ENCODE measurements at regions not wholly inside any gene's neighbourhood (a gene's known extent, or its start where the extent isn't known, plus 50 kb on each side); places are given as distances from the start of the nearest gene placed in this dataset.

DNA sequence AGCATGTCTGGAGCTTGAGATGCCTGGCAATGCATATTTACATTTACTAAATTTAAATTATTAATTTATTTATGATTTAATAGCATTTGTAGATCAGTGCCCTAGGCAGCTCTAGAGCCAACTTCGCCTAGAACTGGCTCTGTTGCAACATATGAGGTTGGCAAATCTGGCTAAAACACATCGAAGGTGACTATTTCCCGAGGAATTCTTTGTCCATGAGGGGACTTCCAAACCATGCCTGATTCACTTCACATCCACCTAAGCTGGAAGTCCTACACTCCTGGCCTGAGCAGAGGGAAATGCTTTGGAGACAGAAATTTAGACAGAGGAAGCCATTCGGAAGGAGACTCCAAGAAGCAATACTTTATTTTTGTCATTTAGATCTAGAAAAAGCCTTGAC, 211.0 kb upstream of the ARG1 start:
- no peak overlapping the region for H3K4me3 ChIP-seq (ENCODE audit: low read length in 2 of 2)
- H3K27me3 ChIP-seq (ENCODE audit: control insufficient read depth in 1 of 2, insufficient read depth in 2 of 2, low read length in 1 of 2), result no peaks in the 10 kb centered on the region
- no peaks in the 10 kb centered on the region for H3K9me3 ChIP-seq (ENCODE audit: control insufficient read depth, low read length)
- no peaks in the 10 kb centered on the region for H3K4me1 ChIP-seq (ENCODE audit: control insufficient read depth in 1 of 2, insufficient read depth in 2 of 2, low read length in 2 of 2)
- 85 to 87% methylated on average over 4 of the region's 4 CpGs for whole genome bisulfite sequencing, 2 donors
- no peaks in the 10 kb centered on the region for H3K36me3 ChIP-seq (ENCODE audit: control insufficient read depth in 1 of 2, insufficient read depth in 2 of 2, low read length in 1 of 2)
- intact Hi-C loops (cut with DNase I), result no loop called here
- DNase-seq (no peak), ATAC-seq (ENCODE audit: low FRiP score) (no peak)
- no peak overlapping the region for H3K27ac ChIP-seq (ENCODE audit: low read depth in 1 of 2, low read length in 2 of 2)

DNA sequence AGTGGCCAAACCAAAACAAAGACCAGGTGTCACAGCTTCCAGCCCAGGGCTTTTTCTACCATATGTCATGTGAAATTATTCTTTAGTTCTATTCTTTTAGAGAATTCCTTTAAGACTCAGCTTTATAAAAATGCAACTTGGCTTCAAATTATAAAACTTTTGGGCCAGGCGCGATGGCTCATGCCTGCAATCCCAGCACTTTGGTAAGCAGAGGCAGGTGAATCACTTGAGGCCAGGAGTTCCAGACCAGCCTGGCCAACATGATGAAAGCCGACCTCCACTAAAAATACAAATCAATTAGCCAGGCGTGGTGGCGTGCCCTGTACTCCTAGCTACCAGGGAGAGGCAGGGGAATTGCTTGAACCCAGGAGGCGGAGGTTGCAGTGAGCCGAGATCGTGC, 210.3 kb upstream of the ARG1 start:
- Histone ChIP-seq H3K27ac (ENCODE audit: low read depth in 1 of 2, low read length in 2 of 2) (no peak overlapping the region), H3K4me1 (ENCODE audit: control insufficient read depth in 1 of 2, insufficient read depth in 2 of 2, low read length in 2 of 2) (no peaks in the 10 kb centered on the region), H3K4me3 (ENCODE audit: low read length in 2 of 2) (no peak overlapping the region), H3K36me3 (ENCODE audit: control insufficient read depth in 1 of 2, insufficient read depth in 2 of 2, low read length in 1 of 2) (no peaks in the 10 kb centered on the region), H3K9me3 (ENCODE audit: control insufficient read depth, low read length) (no peaks in the 10 kb centered on the region), H3K27me3 (ENCODE audit: control insufficient read depth in 1 of 2, insufficient read depth in 2 of 2, low read length in 1 of 2) (no peaks in the 10 kb centered on the region)
- DNase-seq (no peak), ATAC-seq (ENCODE audit: low FRiP score) (no peak)
- intact Hi-C loops (cut with DNase I), result no loop called here
- 79 to 88% methylated on average over 8 of the region's 8 CpGs for WGBS, 2 donors

DNA sequence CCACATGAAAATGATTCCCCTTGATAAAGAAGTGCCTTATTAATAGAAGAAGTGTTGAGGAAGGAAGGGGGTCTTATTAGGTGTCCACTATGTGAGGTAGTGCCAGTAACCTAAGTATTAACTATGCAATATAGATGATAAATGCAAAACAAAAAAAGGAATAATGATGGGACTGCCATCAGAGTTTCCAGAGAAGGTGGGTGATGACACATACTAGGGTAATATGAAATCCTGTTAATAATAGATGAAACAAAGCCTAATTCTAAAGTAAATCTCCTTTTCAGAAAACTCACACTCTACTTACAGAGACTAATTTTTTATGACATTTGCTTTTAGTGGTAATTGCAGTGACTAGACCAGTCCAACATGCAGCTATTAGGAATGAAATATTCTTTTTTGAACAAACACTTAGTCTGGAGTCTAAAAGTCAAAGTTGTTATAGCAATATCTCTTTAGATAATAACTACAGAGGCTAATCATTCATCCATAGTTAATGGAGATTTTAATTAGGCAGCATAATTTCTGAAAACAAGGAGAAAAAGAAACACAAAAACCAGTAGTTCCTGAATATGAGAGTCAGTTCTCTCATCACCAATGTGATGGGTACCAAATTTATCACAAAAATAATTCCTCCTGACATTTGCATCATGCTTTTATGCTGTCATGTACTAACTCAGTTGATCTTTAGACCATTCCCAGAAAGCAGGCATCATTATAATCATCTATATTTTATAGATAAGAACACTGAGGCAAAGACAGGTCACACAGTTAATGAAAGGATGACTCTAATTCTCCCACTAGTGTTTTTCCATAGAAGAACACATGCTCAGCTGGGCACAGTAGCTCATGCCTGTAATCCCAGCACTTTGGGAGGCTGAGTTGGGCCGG, 208.8 kb upstream of the ARG1 start:
- intact Hi-C loops (cut with DNase I), result no loop called here
- Histone ChIP-seq H3K27me3 (ENCODE audit: control insufficient read depth in 1 of 2, insufficient read depth in 2 of 2, low read length in 1 of 2) (no peaks in the 10 kb centered on the region), H3K4me3 (ENCODE audit: low read length in 2 of 2) (no peak overlapping the region), H3K9me3 (ENCODE audit: control insufficient read depth, low read length) (no peaks in the 10 kb centered on the region), H3K36me3 (ENCODE audit: control insufficient read depth in 1 of 2, insufficient read depth in 2 of 2, low read length in 1 of 2) (no peaks in the 10 kb centered on the region), H3K4me1 (ENCODE audit: control insufficient read depth in 1 of 2, insufficient read depth in 2 of 2, low read length in 2 of 2) (no peaks in the 10 kb centered on the region), H3K27ac (ENCODE audit: low read depth in 1 of 2, low read length in 2 of 2) (no peak overlapping the region)
- no peak for DNase-seq
- no peak for ATAC-seq (ENCODE audit: low FRiP score)
- 81 to 83% methylated on average over 1 of the region's 1 CpG for WGBS, 2 donors

DNA sequence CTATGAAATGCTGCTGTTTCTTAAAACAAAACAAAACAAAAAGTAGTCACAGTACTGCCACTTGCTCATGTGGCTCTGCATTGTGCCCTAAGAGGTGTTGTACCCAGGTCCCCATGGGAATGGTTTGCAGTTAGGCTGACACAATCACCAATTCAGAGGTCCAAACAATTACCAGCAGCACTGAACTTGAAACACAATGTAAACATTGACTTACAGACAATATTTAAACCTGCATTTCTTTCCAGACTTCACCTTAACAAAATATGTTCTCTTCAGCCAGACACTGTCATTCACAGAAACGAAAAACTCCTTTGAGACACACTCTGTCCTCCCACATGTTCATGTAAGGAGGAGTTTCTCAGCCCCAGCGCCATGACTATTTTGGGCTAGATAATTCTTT, 206.8 kb upstream of the ARG1 start:
- WGBS, 2 donors, result 78 to 90% methylated on average over 2 of the region's 2 CpGs
- H3K9me3 ChIP-seq (ENCODE audit: control insufficient read depth, low read length), result no peaks in the 10 kb centered on the region
- no peaks in the 10 kb centered on the region for H3K27me3 ChIP-seq (ENCODE audit: control insufficient read depth in 1 of 2, insufficient read depth in 2 of 2, low read length in 1 of 2)
- DNase-seq (no peak), ATAC-seq (ENCODE audit: low FRiP score) (no peak)
- no peaks in the 10 kb centered on the region for H3K36me3 ChIP-seq (ENCODE audit: control insufficient read depth in 1 of 2, insufficient read depth in 2 of 2, low read length in 1 of 2)
- no peak overlapping the region for H3K27ac ChIP-seq (ENCODE audit: low read depth in 1 of 2, low read length in 2 of 2)
- intact Hi-C loops (cut with DNase I), result no loop called here
- no peak overlapping the region for H3K4me3 ChIP-seq (ENCODE audit: low read length in 2 of 2)
- no peaks in the 10 kb centered on the region for H3K4me1 ChIP-seq (ENCODE audit: control insufficient read depth in 1 of 2, insufficient read depth in 2 of 2, low read length in 2 of 2)

DNA sequence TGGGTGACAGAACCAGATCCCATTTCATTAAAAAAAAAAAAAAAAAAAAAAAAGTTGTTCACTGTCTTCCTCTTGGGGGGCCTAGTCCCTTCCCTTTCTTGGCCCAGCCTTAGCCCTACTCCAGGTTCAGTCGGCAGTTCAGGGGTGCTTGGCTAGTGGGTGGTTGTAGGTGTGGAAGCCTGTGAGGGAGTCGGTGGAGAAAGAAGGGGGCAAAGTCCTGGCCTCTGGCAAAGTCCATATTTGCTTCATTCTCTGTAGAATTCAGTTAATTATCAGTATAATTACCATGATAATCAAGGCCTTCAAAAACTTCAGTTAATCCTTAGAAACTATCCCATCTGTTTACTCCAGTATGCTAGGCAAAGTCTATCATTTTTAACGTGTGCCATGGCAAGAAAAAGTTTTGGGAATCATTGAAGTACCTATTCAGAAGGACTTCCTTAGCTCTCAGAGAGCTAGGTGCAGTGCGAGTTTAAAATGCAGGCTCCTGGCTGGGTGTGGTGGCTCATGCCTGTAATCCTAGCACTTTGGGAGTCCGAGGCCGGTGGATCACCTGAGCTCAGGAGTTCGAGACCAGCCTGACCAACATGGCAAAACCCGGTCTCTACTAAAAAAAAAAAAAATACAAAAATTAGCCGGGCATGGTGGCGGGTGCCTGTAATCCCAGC, 205.7 kb upstream of the ARG1 start:
- no peaks in the 10 kb centered on the region for H3K9me3 ChIP-seq (ENCODE audit: control insufficient read depth, low read length)
- intact Hi-C loops (cut with DNase I), result no loop called here
- no peak overlapping the region for H3K4me3 ChIP-seq (ENCODE audit: low read length in 2 of 2)
- H3K27ac ChIP-seq (ENCODE audit: low read depth in 1 of 2, low read length in 2 of 2), result no peak overlapping the region
- 91 to 94% methylated on average over 10 of the region's 10 CpGs for WGBS, 2 donors
- ATAC-seq (ENCODE audit: low FRiP score) (no peak), DNase-seq (no peak)
- no peaks in the 10 kb centered on the region for H3K27me3 ChIP-seq (ENCODE audit: control insufficient read depth in 1 of 2, insufficient read depth in 2 of 2, low read length in 1 of 2)
- no peaks in the 10 kb centered on the region for H3K36me3 ChIP-seq (ENCODE audit: control insufficient read depth in 1 of 2, insufficient read depth in 2 of 2, low read length in 1 of 2)
- no peaks in the 10 kb centered on the region for H3K4me1 ChIP-seq (ENCODE audit: control insufficient read depth in 1 of 2, insufficient read depth in 2 of 2, low read length in 2 of 2)

DNA sequence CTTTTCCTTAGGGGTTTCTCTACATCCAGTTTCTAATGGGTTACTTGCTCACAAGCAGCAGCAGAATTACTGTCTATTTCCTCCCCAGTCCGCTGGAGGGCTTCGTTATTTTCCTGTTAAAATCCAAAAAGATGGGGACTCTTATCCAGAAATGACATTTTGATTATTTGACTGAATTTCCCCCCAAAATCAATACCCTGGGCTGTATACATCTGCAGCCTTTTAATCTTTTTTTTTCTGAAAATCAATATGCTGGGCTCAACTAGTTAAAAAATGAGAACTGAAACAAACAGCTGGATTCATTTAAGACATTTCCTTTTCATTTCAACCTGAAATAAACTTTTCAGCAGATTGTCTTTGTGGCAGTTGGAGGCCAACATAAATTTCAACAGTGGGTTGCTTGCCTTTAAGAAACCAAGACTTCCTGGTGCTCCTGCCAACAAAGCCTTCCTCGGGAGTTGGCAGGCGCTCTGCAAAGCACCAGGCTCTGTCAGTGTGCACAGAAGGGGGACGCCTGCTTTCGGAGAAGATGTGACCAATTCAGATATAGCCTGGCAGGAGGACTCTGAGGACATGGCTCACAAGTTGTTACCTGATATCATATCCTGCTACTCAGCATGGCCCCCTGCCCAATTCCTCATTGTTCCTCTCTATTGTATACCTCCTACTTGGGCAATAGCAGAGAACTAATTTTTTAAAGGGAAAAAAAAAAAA, 204.7 kb upstream of the ARG1 start:
- no peak overlapping the region for H3K27ac ChIP-seq (ENCODE audit: low read depth in 1 of 2, low read length in 2 of 2)
- intact Hi-C loops (cut with DNase I), result no loop called here
- WGBS, 2 donors, result 0 to 3% methylated on average over 6 of the region's 6 CpGs
- ATAC-seq (ENCODE audit: low FRiP score), result peak; percentile 53
- no peaks in the 10 kb centered on the region for H3K4me1 ChIP-seq (ENCODE audit: control insufficient read depth in 1 of 2, insufficient read depth in 2 of 2, low read length in 2 of 2)
- peak in 1 of 2 donors; percentile 67 for DNase-seq
- no peaks in the 10 kb centered on the region for H3K27me3 ChIP-seq (ENCODE audit: control insufficient read depth in 1 of 2, insufficient read depth in 2 of 2, low read length in 1 of 2)
- no peaks in the 10 kb centered on the region for H3K9me3 ChIP-seq (ENCODE audit: control insufficient read depth, low read length)
- no peak overlapping the region for H3K4me3 ChIP-seq (ENCODE audit: low read length in 2 of 2)
- H3K36me3 ChIP-seq (ENCODE audit: control insufficient read depth in 1 of 2, insufficient read depth in 2 of 2, low read length in 1 of 2), result no peaks in the 10 kb centered on the region

DNA sequence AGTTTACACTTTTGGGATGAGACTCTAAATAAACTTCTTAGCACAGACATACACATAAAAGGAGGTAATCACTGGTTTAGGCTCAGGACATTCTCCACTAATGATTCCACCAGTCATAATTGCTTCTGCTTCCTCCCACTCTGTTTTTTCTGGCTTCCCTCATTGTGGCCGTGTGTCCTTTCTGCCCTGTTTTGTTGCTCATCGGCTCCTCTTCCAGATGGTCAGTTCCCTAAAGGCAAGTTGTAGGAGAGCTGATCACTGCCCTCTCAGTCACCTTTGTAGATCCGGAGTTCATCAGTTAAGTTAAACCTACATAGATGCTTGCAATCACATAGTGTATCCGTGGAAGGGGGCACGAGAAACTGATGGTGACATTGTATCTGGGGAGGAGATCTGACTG, 200.5 kb upstream of the ARG1 start:
- Histone ChIP-seq H3K4me3 (ENCODE audit: low read length in 2 of 2) (no peak overlapping the region), H3K4me1 (ENCODE audit: control insufficient read depth in 1 of 2, insufficient read depth in 2 of 2, low read length in 2 of 2) (no peaks in the 10 kb centered on the region), H3K27ac (ENCODE audit: low read depth in 1 of 2, low read length in 2 of 2) (no peak overlapping the region), H3K27me3 (ENCODE audit: control insufficient read depth in 1 of 2, insufficient read depth in 2 of 2, low read length in 1 of 2) (no peaks in the 10 kb centered on the region), H3K36me3 (ENCODE audit: control insufficient read depth in 1 of 2, insufficient read depth in 2 of 2, low read length in 1 of 2) (no peaks in the 10 kb centered on the region), H3K9me3 (ENCODE audit: control insufficient read depth, low read length) (no peaks in the 10 kb centered on the region)
- 27 to 38% methylated on average over 5 of the region's 5 CpGs for WGBS, 2 donors
- ATAC-seq (ENCODE audit: low FRiP score), result no peak
- no peak for DNase-seq
- intact Hi-C loops (cut with DNase I), result no loop called here

DNA sequence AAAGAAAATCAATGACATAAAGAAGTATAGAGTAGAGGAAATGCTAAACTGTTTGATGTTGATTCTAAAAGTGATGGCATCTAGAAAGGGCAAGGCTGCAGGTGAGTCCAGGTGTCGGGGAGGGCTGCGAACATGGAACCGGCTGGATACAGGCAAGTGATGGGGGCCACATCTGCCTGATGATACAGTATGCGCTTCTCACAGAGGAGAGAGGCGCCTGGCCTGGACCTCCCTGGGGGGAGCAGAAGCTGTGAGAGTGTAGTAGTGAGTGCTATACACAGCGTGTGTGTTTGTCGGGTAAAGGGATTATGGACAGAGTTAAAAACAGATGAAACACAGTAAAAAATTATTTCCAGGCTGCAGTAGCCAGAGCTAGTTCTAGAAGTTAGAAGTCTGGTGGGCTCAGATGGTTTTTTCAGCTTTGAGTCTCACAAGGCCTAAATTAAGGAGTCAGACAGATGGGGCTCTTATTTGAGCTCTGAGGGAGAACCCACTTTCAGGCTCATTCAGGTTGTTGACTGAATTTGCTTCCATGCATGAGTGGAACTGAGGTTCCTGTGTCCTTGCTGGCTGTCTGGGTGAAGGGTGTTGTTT, 195.8 kb upstream of the ARG1 start:
- ATAC-seq (ENCODE audit: low FRiP score), result no peak
- Histone ChIP-seq H3K36me3 (ENCODE audit: control insufficient read depth in 1 of 2, insufficient read depth in 2 of 2, low read length in 1 of 2) (no peaks in the 10 kb centered on the region), H3K4me3 (ENCODE audit: low read length in 2 of 2) (no peak overlapping the region), H3K9me3 (ENCODE audit: control insufficient read depth, low read length) (no peaks in the 10 kb centered on the region), H3K27ac (ENCODE audit: low read depth in 1 of 2, low read length in 2 of 2) (no peak overlapping the region), H3K27me3 (ENCODE audit: control insufficient read depth in 1 of 2, insufficient read depth in 2 of 2, low read length in 1 of 2) (no peaks in the 10 kb centered on the region), H3K4me1 (ENCODE audit: control insufficient read depth in 1 of 2, insufficient read depth in 2 of 2, low read length in 2 of 2) (no peaks in the 10 kb centered on the region)
- intact Hi-C loops (cut with DNase I), result no loop called here
- DNase-seq, result no peak
- 92 to 94% methylated on average over 7 of the region's 7 CpGs for WGBS, 2 donors

Measured in aorta (tissue), 5 donors.